ENCODE measurements at regions not wholly inside any gene's neighbourhood (a gene's known extent, or its start where the extent isn't known, plus 50 kb on each side); places are given as distances from the start of the nearest gene placed in this dataset.

DNA sequence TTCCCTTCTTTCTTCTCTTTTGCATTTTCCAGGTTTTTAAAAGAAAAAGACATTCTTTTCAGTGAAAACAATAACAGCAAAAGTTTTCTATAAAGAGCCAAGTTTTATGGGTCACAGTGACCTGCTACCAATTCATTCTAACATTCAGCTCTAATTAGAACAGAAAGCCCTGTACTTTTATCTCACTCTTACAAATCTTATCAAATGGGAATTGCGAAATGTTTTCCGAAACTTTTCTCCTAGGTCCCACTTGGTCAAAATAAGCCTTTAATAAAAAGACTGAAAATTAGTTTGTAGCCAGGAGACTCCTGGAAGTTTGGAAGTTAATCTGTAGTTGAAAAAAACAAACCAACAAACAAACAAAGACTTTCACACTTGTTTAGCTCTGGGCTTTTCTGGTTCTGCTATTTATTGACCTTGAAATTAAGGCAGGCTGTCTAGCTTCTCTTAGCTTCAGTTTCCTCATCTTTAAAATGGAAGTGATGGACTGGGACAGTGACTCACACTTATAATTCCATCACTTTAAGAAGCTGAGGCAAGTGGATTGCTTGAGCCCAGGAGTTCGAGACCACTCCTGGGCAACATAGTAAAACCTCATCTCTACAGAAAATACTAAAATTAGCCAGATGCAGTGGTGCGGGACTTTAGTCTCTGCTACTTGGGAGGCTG is 613.5 kb upstream of the CDH4 start:
- DNase-seq (ENCODE audit: low read depth): no peak

DNA sequence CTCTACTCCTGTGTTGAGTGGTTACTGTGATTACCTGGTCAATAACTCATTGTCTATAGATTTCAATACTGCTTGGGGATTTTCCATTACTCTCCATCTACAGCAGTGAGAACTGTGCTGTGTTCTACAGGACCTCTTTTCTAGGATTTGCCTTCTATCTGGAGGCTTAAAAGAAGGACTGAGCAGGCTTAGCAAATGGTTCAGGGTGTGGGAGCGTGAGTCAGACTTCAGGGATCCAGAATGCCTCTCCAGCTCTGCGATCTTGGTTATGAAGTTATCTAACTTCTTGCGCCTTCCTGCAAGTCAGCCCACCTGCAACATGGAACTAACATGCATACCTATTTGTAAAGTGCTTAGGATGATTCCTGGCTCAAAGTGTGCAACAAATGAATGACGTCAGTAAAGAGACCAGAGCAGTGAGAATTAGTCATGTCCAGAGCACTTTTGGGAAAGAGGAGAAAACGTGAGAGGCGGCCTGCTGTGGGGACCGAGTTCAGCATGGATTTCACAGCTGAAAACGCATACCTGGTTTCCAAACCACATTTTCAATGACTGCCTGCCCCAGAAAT is 610.1 kb upstream of the CDH4 start:
- DNase-seq (ENCODE audit: low read depth): no peak

DNA sequence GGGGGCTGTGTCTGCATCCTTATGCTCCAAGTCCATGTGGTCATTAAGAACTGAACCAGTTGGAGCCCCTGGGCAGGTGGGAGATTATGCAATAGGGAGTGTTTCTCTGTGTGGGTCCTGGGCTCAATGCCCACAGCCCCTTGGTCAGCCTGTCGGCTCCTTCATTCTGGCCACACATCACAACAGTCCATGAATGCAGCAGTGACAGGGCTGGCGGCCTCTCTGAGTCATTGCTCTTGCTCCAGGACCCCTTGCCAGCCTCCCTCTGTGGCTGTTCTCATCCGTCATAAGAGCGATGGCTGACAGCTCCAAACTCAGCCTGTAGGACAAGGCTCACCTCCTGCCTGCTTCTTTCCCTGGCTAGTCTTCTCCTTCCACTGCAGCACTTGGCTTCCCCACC is 609.5 kb upstream of the CDH4 start:
- no peak for DNase-seq (ENCODE audit: low read depth)

DNA sequence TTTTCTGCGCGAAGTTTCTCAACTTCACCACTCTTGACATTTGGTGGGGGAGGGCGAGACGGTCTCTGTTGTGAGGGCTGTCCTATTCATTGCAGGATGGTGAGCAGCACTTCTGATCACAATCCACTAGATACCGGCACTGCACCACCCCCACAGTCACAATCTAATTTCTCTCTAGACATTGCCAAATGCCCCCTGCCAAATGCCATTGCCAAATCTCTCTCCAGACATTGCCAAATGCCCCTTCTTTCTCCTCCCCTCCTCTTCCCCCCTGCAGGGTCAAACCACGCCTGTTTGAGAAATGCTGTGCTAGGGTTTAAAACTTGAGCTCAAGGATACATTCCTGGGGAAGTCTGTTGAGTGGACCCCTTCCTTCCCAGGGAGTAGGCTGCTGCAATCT is 603.5 kb upstream of the CDH4 start:
- DNase-seq (ENCODE audit: low read depth): no peak

DNA sequence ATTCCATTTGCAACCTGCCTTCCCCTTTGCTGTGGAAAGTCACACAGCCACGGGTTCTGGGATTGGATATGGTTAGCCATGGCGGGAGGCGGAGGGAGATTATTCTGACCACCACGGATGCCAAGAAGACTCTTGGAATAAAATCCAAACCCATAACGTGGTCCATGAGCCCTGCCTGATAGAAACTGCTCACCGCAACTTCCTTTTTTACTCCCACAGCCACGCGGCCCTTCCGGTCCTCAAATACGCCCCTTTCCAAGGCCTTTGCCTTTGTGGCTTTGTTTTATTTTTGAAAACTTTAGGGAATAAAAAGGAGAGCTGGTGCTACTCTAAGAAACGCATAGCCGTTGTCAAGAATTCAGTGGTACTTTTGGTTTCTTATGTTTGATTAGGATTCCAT is 602.5 kb upstream of the CDH4 start:
- no peak for DNase-seq (ENCODE audit: low read depth)

DNA sequence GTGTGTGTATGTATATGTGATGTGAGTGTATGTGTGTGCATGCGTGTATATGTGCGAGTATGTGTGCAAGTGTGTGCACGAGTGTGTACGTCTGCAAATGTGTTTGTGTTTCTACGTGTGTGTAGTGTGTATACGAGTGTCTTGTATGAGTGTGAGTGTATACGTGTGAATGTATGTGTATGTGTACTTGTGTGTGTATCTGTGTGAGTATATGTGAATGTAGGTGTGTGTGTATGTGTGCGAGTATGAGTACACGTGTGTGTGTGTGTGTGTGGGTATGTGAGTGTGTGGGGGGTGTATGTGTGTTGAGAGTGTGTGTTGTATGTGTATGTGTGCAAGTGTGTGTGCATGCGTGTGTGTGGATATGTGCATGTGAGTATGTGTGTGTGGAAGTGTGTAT is 602.0 kb upstream of the CDH4 start:
- DNase-seq (ENCODE audit: low read depth): no peak

DNA sequence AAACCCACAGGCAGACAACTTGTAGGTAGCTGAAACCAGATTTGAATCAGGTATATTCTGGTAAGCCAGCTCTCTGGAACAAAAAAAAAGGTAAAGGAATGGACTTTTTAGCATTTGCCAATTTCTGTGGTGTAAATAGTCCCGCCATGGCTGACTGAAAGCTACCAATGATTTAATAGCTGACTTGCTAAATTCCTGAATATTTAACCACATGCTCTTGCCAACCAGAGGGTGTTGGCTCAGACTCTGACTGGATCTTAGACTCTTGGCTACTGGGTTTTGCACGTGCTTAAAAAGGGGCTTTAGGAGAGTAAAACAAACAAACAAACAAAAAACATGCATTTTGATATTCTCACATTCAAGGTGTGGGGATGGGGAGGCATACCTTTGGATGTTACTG is 600.0 kb upstream of the CDH4 start:
- no peak for DNase-seq (ENCODE audit: low read depth)

DNA sequence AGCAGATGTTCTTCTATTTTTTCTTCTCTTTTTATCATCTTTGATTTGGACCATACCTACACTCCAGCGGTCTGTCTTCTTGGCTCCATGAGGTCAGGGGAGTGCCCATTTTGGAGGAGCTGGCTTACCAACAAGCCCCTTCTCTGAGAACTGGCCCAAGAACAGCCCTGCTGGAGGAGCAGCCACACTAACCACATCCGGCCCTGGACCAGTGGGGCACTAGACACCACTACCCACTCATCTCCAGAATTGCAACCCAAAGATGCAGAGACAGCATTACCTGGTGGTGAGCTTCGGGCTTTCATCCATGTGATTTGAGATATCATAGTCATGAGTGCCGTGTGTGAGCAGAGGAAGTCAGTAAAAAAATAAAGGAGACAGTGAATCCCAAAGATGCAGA is 599.4 kb upstream of the CDH4 start:
- no peak for DNase-seq (ENCODE audit: low read depth)

DNA sequence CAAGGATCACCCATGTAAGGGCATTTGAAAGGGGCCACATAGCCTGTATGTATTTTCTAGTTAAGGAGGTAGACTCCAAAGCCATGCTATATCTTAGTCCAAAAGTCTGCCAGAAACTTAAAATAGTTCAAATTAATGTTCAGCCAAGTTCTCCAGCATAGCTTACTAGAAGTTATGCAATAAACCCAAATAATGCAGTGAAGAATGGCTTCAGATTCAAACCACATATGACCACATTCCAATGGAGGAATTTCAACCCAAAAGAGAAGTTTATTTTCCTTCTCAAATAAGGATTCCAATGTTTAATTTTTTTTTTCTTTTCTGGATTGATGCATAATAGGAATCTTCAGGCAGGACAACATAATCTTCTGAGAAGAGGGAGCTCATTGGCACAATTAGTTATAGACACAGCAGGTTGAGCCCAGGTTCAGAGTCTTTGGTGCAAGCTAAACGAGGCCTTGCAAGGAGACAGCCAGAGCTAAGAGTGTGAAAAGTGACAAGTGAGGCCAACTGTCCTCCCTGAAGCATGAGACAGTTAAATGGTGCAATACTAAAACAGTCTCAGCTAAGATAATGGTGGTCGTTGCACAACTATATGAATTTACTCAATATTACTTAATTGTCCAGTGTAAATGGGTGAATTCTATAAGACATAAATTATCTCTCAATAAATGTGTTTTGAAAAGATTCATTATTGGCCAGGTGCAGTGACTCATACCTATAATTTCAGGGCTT is 598.8 kb upstream of the CDH4 start:
- DNase-seq (ENCODE audit: low read depth): no peak

DNA sequence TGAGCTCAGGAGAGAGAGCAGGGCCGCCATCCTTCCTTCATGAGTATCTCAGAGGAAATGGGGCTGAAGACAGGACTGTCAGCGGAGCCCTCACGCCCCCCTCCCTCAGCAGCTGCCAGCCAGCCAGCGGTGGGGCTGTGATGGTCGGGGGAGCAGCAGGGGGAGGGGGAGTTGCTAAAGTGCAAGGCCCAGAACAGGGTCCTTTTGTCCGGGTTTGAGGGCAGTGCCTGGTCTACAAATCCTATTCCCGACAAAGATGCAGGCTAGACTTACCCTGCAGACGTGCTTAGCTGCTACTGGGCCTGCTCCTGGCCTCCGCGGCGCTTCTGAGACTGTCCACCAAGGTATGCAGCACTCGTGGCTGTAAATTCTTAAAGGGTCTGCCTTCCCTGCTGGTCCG is 593.4 kb upstream of the CDH4 start:
- DNase-seq (ENCODE audit: low read depth): no peak

DNA sequence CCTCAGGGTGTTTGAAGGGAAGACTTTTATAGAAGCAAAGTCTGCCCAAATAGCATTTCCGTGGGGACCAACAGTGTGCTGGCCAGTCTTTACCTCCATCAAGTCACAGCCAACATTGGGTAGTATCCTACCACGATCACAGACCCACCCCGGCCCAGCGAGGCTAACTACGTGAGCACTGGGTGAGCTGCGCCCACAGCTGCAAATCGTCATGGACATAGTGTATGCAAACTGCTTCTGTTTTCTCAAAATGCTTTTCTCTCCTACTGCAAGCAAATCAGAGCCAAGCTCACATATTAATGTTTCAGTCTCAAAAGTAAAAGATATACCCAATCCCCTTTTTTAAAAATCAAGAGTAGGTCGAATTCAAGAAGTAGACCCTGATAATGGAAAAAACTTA is 592.8 kb upstream of the CDH4 start:
- DNase-seq (ENCODE audit: low read depth): no peak

DNA sequence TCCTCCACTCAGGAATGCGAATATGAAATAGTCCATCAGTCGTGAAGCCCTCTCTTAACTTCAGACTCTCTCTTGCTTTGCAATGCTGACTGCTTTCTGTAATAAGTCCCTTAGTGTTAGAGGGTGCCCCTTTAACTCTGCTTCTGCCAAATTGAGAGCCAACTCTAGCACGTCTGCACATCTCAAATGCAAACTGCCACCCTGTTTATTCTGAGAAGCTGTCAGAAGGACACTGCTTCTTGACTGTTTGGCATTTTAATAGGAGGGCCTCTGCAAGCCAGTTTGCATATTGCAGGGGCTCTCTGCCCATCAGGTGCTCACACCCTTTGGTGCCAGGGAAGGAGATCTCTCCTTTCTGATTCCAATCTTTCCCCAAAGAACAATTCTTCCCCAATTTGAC is 589.8 kb upstream of the CDH4 start:
- DNase-seq (ENCODE audit: low read depth): no peak

DNA sequence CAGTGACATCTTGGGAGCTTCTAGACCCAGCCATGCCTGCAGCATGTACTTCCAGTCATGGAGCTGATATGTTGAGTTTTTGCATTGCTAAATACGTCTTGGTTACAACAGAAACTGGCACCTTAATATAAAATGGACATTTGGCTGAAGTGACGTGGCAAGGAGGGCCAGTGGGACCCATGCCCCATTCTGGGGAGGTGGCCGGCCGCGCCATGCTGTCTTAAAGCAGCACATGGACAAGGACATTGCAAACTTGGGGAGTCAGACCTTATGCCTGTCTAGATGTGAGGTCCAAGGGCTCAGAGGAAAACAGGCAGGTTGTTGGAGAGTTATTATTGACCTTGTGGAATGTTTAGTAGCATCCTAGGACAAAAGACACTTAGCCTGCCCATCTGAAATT is 588.0 kb upstream of the CDH4 start:
- DNase-seq (ENCODE audit: low read depth): no peak

DNA sequence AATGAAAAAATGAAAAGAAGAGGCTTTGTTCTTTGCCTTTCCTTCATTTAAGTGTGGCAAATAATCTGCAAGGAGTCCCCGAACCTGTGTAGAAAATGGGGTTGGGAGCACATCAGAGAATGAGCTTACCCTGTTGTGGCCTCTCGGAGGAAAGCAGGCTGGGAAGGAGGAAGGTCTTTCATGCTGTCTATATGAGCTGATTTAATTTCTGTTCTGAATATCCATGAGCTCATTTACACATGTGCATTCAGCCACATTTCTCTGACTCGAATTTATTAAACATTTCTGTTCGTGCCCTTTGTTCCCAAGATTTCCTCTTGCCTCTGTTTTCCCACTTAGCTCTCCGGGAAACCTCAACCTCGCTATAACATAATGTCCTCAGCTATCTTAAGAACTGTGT is 584.4 kb upstream of the CDH4 start:
- no peak for DNase-seq (ENCODE audit: low read depth)

DNA sequence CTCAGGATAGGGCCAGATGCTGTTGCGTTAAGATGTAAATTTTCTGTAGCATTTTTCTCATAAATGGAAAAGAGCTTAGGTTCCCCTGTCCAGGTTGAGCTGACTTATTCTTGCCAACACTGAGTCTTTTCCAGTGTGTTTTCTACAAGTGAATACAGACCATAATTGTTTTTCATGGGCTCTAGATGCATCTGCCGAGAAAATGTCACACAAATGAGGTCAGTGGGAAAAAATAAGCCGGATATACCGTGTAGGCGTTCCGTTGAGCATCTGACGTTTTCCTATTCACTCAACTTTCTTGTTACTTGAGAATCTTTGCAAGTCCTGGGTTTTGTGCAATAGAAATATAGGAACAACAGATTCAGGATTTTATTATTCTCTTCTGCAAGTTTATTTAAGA is 582.9 kb upstream of the CDH4 start:
- no peak for DNase-seq (ENCODE audit: low read depth)

DNA sequence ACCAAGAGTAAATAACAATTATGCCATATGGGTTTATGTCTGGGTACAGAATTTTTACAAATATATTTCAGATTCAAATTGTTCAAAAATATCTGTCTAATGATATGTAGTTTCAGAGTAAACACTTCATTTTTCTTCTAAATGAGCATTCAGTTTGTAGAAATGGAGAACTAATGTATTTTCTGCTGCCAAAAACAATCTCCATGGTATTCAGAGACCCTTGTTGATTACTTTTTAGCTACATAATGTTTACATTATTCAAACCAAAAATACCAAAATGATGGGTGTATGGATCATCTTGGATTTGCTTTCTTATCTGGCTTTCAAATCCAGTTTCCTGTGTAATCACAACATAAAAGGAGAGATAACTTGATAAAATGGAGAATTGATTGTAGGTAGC is 576.0 kb upstream of the CDH4 start:
- DNase-seq (ENCODE audit: low read depth): no peak

DNA sequence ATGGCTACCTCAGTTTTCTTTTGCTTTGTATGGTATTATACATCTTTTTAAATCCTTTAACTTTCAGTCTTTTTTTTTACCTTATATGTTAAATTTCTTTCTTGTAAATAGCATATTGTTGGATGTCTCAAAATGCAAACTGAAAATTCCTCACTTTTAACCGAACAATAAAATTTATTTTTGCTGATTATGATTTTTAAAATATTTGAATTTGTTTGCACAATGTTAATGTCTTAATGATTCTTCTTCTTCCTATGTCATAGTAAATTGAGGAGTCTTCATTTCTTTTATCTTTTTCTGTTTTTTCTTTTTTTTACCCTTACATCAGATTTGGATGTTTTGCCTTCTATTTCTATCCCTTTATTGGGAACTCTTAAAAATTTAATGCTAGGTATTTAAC is 574.2 kb upstream of the CDH4 start:
- no peak for DNase-seq (ENCODE audit: low read depth)

DNA sequence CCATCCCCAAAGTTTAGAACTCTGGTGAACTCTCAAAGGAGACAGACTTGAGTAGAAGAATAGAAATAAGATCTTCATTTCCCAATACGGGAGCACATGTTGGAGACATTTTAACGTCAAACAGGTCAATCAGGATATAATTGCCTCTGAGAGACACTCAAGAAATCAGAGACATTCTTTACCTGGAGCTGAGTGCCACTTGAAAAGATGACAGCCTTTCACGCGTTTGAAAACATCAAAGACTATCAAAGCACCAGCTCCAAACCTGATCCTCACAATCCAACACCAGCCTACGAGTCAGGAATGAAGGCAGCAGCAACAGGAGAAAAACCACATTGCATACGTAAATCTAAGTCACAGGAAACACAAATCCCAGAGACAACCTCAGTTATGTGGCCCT is 571.5 kb upstream of the CDH4 start:
- DNase-seq (ENCODE audit: low read depth): no peak

DNA sequence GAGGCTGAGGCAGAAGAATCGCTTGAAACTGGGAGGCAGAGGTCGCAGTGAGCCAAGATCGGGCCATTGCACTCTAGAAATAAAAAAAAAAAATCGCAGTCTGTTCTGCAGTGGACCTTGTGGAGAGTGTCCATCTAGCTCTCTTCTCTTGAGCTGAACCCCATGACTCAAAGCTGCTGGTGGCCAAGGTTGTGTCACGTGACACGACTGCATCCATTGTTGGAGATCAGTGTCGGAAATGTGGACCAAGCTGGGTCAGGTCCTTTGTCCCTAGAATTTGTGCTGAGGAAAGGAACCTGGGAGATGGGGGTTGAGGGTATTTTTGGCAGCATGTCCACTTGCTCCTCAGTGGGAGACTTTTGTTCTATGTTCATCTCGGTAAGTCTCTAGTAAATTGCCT is 564.8 kb upstream of the CDH4 start:
- DNase-seq (ENCODE audit: low read depth): no peak

DNA sequence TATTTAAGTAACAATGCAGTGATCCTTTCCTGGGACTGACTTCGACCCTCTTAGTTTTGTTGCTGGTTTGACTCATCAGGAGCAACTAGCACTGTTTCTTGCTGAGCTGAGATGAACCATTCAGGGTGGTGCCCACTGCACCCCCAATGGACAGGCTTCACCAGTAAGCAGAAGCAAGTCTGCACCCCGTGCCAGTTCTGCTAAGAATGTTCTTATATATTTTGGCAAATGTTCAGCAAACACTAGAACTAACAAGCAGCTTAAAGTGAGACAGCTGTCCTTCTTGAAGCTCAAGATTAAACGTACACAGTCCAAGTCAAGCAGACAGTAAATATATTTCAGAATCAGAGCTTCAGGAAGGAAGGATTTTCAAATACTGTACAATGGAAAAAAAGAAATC is 561.3 kb upstream of the CDH4 start:
- no peak for DNase-seq (ENCODE audit: low read depth)

DNA sequence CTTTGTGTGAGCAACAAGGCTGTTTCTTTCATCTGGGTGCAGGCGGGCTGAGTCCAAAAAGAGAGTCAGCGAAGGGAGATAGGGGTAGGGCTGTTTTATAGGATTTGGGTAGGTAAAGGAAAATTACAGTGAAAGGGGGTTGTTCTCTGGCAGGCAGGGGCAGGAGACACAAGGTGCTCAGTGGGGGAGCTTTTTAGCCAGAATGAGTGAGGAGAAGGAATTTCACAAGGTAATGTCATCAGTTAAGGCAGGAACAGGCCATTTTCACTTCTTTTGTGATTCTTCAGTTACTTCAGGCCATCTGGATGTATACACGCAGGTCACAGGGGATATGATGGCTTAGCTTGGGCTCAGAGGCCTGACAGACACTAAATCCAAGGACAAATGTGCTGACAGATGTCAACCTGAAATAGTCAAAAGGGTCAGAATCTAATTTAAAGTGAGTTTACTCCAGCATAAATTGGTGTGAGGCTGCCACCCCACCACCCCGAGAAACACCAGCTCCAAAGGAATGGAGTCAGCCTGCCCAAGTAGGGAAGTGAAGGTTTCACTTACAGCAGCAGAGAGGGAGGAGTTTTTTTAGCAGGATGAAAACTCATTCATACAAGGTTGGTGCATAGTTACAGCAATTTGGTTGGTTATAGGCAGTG is 560.0 kb upstream of the CDH4 start:
- DNase-seq (ENCODE audit: low read depth): no peak

DNA sequence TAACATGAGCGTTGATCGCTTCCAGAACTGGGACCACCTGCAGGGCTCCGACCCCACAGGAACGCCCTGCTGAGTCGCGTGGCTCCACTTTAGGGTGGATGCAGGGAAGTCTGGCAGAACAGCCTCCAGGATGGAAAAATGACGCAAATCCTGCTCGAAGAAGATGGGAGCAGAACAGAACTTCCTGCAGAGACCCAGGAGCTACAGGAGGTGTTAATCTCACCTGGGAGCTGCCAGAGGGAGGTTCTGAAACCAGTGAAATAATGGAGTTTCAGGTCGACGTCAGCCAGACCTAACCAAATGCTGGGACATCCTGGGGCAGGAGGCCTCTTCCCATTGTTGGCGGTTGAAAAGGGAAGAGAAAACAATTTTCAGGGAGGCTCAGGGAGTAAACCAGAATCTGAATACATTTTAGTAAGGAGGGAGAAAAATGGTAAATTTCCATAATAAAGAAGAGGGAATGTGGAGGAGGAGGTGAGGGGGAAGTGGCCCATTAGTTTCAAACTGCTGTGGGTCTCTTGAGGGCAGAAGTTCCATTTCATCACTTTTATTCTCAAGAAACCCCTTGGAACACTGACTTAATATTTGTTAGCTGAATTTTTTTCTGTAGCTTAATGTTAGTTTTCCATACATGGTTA is 558.4 kb upstream of the CDH4 start:
- DNase-seq (ENCODE audit: low read depth): no peak

DNA sequence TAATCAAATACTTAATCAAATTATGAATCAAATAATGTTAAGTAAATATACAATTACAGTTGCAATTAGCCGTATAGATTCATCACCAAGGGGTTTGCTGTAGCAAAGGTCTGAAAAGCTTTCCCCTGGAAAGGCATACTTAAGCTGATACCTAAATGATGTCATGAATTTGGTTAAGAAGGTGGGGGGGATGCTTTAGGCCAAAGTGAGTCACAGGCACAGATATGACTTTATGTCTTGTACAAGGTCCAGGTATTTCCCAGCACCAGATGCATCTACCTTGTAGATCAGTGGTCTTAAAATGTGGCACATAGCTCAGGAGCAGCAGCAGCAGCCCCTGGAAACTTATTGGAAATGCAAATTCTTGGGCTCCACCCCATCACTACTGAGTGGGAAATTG is 557.3 kb upstream of the CDH4 start:
- DNase-seq (ENCODE audit: low read depth): no peak
